ENCODE measurements at regions not wholly inside any gene's neighbourhood (a gene's known extent, or its start where the extent isn't known, plus 50 kb on each side); places are given as distances from the start of the nearest gene placed in this dataset.

DNA sequence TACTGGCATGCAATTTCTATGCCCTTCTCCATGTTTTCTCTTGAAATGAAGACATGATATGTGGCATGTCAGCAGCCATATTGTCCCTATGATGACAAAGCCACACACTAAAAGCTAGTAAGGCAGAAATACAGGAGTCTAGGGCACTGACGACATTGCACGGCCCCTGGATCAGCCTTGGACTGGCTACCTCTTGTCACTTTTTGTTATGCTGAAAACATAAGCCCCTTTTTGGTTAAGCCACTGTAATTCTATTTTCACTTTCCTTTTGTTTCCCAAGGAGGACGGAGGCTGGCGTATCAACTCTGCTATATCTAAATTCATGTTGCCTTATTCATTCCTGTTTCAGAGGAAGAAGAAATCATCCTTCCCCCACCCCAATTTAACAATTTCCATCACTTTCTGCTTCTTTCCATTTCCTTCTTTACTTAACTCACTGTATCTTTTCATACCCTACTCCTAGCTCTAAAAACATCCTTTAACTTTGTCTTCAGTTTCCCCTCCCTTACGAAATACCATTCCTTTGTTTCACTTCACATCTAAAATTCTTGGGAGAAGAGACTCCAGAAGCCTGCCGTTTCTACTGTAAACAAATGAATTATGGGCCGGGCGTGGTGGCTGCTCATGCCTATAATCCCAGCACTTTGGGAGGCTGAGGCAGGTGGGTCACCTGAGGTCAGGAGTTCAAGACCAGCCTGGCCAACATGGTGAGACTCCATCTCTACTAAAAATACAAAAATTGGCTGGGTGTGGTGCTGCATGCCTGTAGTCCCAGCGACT lies 364.1 kb downstream of the PCNX1 start:
- Histone ChIP-seq H3K9ac (ENCODE audit: low read length) (no peak overlapping the region), H2AFZ (ENCODE audit: low read depth, low read length, severe bottlenecking) (no peak overlapping the region), H4K20me1 (ENCODE audit: low read depth, low read length) (no peaks in the 10 kb centered on the region), H3K27ac (ENCODE audit: low read depth, low read length) (no peak overlapping the region), H3K9me3 (ENCODE audit: insufficient read depth, low read length) (no peaks in the 10 kb centered on the region; the same call in 1 of the 2 replicates), H3F3A (ENCODE audit: insufficient read depth) (no peaks in the 10 kb centered on the region), H3K79me2 (ENCODE audit: insufficient read depth, low read length) (no peaks in the 10 kb centered on the region), H3K4me2 (ENCODE audit: low read depth, low read length, poor library complexity, severe bottlenecking) (no peak overlapping the region), H3K27me3 (ENCODE audit: low read length) (no peaks in the 10 kb centered on the region), H3K4me3 (ENCODE audit: insufficient read depth, low read length, poor library complexity, severe bottlenecking) (no peak overlapping the region), H3K36me3 (ENCODE audit: low read length) (no peaks in the 10 kb centered on the region), H3K9me2 (replicated peaks; ENCODE audit: insufficient read depth, low read length) (no peaks in the 10 kb centered on the region)
- no peak for TF ChIP-seq EZH2phosphoT487 (conservative IDR thresholded peaks at IDR 0.05; ENCODE audit: low read length)
- TF ChIP-seq, protein P1, sequence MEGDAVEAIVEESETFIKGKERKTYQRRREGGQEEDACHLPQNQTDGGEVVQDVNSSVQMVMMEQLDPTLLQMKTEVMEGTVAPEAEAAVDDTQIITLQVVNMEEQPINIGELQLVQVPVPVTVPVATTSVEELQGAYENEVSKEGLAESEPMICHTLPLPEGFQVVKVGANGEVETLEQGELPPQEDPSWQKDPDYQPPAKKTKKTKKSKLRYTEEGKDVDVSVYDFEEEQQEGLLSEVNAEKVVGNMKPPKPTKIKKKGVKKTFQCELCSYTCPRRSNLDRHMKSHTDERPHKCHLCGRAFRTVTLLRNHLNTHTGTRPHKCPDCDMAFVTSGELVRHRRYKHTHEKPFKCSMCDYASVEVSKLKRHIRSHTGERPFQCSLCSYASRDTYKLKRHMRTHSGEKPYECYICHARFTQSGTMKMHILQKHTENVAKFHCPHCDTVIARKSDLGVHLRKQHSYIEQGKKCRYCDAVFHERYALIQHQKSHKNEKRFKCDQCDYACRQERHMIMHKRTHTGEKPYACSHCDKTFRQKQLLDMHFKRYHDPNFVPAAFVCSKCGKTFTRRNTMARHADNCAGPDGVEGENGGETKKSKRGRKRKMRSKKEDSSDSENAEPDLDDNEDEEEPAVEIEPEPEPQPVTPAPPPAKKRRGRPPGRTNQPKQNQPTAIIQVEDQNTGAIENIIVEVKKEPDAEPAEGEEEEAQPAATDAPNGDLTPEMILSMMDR (IDR thresholded peaks at IDR 0.05; ENCODE audit: insufficient read depth, low read length, poor library complexity, severe bottlenecking), result no peak

DNA sequence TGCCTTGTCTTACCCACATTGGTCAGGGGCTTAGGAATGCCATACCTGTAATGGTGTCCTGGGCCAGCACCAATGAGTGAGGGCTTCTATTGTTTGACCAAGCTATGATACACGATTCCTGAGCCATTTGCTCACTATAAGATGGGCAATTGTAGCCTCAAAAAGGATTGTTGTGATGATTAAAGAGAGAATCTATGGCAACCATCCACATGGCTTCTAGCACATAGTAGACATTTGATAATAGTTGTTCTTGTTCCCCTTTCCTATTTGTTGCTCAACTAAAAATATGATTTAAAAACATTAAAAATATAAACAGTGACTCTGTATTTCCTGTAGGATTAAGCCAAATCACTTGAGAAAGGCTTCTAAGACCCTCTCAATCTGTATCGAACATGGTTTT lies 366.1 kb downstream of the PCNX1 start:
- Histone ChIP-seq H3K36me3 (ENCODE audit: low read length) (no peaks in the 10 kb centered on the region), H4K20me1 (ENCODE audit: low read depth, low read length) (no peaks in the 10 kb centered on the region), H3K9ac (ENCODE audit: low read length) (no peak overlapping the region), H3K27ac (ENCODE audit: low read depth, low read length) (no peak overlapping the region), H3K79me2 (ENCODE audit: insufficient read depth, low read length) (no peaks in the 10 kb centered on the region), H3K4me3 (ENCODE audit: insufficient read depth, low read length, poor library complexity, severe bottlenecking) (no peak overlapping the region), H2AFZ (ENCODE audit: low read depth, low read length, severe bottlenecking) (no peak overlapping the region), H3K27me3 (ENCODE audit: low read length) (no peaks in the 10 kb centered on the region), H3K4me2 (ENCODE audit: low read depth, low read length, poor library complexity, severe bottlenecking) (no peak overlapping the region), H3K9me3 (ENCODE audit: insufficient read depth, low read length) (no peaks in the 10 kb centered on the region; the same call in 1 of the 2 replicates), H3F3A (ENCODE audit: insufficient read depth) (no peaks in the 10 kb centered on the region), H3K9me2 (replicated peaks; ENCODE audit: insufficient read depth, low read length) (no peaks in the 10 kb centered on the region)
- TF ChIP-seq, protein P1 (IDR thresholded peaks at IDR 0.05; ENCODE audit: insufficient read depth, low read length, poor library complexity, severe bottlenecking), result no peak
- no peak for TF ChIP-seq EZH2phosphoT487 (conservative IDR thresholded peaks at IDR 0.05; ENCODE audit: low read length)

DNA sequence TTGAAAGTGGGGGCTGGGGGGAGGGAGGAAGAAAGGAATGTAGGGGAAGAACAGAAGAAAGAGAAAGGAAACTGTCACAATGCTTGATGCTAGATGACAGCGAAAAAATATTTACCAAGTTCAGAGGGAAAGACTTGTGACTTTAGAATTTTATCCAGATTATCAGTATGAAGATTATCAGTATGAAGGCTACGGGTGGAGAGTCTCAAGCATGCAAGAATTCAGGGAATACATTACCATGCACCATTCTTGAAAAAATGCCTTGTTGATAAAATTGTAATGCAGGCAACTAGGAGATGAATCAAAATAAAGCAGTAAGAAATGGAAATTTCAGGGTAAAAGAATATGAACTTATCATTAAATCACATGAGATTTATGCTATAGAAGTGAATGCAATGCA lies 376.8 kb downstream of the PCNX1 start:
- Histone ChIP-seq H2AFZ (ENCODE audit: low read depth, low read length, severe bottlenecking) (no peak overlapping the region), H3K4me2 (ENCODE audit: low read depth, low read length, poor library complexity, severe bottlenecking) (no peak overlapping the region), H3K27ac (ENCODE audit: low read depth, low read length) (no peak overlapping the region), H3K9me2 (replicated peaks; ENCODE audit: insufficient read depth, low read length) (no peaks in the 10 kb centered on the region), H3K9me3 (ENCODE audit: insufficient read depth, low read length) (no peaks in the 10 kb centered on the region), H4K20me1 (ENCODE audit: low read depth, low read length) (no peaks in the 10 kb centered on the region), H3K36me3 (ENCODE audit: low read length) (no peaks in the 10 kb centered on the region), H3K4me3 (ENCODE audit: insufficient read depth, low read length, poor library complexity, severe bottlenecking) (no peak overlapping the region), H3K9ac (ENCODE audit: low read length) (no peak overlapping the region), H3F3A (ENCODE audit: insufficient read depth) (no peaks in the 10 kb centered on the region), H3K27me3 (ENCODE audit: low read length) (no peaks in the 10 kb centered on the region), H3K79me2 (ENCODE audit: insufficient read depth, low read length) (no peaks in the 10 kb centered on the region)
- TF ChIP-seq, protein P1 (IDR thresholded peaks at IDR 0.05; ENCODE audit: insufficient read depth, low read length, poor library complexity, severe bottlenecking), result no peak
- TF ChIP-seq EZH2phosphoT487 (conservative IDR thresholded peaks at IDR 0.05; ENCODE audit: low read length), result no peak

All from SU-DHL-6 (cell line).